ENCODE measurements at regions not wholly inside any gene's neighbourhood (a gene's known extent, or its start where the extent isn't known, plus 50 kb on each side); places are given as distances from the start of the nearest gene placed in this dataset.
"Not testable (repeated sequence)": the region's sequence is repeated elsewhere in the genome, so short reads cannot be mapped to it uniquely, and the experiment has no call there.

DNA sequence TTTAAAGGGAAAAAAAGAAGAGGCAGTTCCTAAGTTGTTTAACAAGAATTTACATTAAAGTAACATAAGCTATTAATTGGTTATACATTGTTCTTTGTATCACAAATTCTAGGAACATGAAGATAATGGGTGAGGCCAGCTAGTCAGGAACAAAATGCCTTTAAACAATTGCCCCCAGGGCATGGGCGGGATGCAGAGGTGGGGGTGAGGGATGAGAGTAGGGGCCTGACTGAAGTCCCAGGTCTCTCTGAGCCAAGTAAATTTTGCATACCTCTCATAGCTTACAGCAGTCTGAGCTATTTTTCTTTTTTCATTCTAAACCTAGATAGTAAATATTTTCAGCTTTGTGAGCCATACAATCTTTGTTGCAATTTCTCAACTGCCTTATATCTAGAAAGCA, 77.8 kb upstream of the RNU6-1 start:
- H3K4me3 ChIP-seq (ENCODE audit: low read depth, low read length), result no peak overlapping the region
- DNase-seq (ENCODE audit: low read depth), result no peak

DNA sequence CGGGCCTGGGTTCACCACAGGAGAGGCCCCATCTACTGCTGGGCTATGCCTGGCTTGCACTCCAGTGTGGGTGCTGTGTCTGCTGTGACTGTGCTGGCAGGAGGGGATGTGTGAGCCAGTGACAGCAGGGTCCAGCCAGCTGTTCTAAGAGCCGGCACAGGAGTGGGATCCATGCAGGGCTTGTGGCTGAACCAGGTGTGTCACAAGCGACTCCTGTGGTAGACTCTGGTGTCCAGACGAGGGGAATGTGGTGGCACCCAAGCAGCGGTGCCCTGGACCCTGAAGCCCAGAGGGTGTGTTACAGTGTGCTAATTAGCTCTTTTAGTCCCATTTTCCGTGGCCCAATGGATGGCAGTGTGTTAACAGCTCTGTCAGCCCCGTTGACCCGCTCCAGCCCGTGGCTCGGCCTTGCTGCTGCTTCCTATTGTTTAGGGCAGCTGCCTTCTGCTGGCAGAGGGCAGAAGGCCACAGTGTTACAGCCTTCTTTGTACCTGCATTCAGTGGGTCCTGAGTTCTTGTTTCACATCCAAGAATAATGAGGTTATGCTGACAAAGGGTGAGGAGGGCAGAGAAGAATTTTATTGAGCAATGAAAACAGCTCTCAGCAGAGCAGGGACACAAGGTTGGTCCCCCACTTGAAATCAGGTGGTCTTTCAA, 78.5 kb upstream of the RNU6-1 start:
- DNase-seq (ENCODE audit: low read depth), result no peak
- H3K4me3 ChIP-seq (ENCODE audit: low read depth, low read length), result no peak overlapping the region

DNA sequence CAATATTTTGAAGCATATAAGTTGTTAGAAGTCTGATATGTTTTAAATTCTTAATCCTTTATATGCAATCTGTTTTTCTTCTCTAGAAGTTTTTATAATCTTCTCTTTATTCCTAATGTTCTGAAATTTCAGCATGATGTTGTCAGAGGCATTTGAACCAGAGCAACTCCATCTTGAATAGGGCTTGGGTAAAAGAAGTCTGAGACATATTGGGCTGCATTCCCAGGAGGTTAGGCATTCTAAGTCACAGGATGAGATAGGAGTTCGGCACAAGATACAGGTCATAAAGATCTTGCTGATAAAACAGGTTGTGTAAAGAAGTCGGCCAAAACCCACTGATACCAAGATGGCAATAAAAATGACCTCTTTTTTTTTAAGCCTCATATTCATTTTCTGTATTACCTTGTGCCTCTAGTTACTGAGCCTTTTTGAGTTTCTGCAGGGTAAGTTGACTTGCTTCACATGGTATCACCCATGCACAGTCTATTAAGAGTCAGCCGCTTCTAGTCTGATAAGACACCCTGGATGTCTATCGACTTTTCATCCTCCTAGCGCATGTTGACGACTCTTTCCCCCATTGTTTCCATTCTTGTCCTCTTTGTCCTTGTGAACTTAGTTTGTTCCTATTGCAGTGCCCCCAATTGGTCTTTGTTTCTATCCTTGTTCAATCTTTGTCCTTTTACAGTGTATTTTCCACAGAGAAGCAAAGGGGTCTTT, 80.8 kb upstream of the RNU6-1 start:
- no peak overlapping the region for H3K4me3 ChIP-seq (ENCODE audit: low read depth, low read length)
- DNase-seq (ENCODE audit: low read depth), result no peak

DNA sequence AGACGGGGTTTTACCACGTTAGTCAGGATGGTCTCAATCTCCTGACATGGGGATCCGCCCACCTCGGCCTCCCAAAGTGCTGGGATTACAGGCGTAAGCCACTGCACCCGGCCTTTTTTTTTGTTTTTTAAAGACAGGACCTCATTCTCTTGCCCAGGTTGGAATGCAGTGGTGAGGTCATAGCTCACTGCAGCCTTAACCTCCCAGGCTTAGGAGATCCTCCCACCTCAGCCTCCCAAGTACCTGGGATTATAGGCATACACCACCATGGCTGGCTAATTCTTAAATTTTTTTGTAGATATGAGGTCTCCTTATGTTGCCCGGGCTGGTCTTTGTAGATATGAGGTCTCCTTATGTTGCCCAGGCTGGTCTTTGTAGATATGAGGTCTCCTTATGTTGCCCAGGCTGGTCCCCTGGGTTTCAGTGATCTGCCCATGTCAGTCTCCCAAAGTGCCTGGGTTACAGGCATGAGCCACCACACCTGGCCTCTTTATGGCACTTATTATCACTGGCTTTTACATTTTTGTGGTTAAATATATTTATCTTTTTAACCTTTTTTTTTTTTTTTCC, 82.3 kb upstream of the RNU6-1 start:
- H3K4me3 ChIP-seq (ENCODE audit: low read depth, low read length), result no peak overlapping the region
- DNase-seq (ENCODE audit: low read depth), result no peak

DNA sequence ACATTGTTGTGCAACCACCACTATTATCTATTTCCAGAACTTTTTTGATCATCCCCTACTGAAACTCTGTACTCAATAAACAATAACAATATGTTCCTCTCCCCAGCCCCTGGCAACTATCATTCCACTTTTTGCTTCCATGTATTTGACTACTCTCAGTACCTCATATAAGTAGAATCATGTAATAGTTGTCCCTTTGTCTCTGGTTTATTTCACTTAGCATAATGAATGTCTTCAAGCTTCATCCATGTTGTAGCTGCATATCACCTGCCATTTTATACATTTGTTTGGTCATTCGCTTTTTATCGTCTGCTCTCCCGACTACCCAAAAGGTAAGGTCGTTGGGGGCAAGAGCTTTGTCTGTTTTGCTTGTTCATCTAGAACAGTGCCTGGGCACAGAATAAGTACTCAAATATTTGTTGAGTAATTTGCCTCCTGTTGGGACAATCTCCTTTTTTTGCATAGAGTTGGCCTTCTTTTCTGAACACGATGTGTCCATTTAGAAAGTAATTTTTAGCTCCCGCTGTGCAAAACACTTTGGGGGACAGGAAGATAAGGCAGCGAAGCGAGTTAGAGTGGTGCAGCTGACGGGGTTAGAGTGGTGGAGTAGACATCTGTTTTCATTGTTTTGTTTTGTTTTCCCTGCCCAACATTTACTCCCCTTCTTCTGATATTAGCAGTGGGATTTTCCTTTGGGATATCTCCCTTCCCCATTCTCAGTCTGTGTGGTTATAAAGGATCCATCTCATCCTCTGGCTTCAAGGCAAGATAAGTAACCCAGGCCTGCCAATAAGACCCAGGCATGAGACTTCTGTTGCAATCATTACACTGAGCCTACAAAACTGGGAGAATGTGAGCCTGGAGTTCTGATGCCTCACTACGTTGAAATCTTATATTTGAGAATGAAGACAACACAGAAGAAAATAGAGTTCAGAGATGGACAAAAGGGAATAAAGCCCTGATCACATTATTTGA, 83.4 kb upstream of the RNU6-1 start:
- no peak overlapping the region for H3K4me3 ChIP-seq (ENCODE audit: low read depth, low read length)
- no peak for DNase-seq (ENCODE audit: low read depth)

DNA sequence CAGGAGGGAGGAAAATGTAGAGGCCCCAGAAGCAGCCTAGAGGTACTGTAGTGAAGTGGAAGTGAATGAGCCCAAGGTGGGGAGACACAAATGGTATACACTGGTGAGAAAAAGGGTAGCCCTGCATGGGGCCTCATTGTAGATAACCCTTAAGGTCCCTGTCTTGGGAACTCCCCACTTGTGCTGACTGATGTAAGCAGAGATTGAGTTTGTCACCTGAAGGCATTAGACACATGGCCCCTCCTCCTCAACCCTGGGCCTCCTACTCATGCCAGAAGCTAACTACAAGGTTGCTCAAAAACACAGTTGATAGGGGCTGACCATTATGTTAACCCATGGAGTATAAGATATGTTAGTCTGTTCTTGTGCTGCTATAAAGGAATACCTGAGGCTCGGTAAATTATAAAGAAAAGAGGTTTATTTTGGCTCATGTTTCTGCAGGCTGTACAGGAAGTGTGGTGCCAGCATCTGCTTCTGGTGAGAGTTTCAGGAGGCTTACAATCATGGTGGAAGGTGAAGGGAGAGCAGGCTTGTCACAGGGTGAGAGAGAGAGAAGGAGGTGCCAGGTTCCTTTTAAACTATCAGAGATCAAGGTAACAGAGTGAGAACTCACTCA, 84.6 kb upstream of the RNU6-1 start:
- H3K4me3 ChIP-seq (ENCODE audit: low read depth, low read length), result no peak overlapping the region
- DNase-seq (ENCODE audit: low read depth), result no peak

DNA sequence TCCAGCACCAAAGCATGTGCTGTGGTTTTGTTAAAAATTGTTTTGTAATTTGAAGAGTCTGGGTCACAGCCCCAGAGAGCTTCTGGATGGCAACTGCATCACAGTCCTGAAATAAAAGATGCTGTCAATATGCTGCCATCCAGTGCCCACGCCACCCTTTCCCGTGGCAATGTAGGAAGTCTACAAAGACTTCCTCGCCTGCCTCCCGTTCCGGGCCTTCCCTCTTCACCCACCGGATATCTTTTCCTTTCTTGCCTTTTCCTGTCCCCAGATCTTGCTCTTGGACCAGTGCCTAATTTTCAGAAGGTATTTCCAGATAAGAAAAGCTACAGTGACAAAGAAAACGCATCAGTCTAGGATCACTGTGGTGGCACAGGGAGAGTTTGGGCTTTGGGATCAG, 85.3 kb upstream of the RNU6-1 start:
- no peak for DNase-seq (ENCODE audit: low read depth)
- no peak overlapping the region for H3K4me3 ChIP-seq (ENCODE audit: low read depth, low read length)

DNA sequence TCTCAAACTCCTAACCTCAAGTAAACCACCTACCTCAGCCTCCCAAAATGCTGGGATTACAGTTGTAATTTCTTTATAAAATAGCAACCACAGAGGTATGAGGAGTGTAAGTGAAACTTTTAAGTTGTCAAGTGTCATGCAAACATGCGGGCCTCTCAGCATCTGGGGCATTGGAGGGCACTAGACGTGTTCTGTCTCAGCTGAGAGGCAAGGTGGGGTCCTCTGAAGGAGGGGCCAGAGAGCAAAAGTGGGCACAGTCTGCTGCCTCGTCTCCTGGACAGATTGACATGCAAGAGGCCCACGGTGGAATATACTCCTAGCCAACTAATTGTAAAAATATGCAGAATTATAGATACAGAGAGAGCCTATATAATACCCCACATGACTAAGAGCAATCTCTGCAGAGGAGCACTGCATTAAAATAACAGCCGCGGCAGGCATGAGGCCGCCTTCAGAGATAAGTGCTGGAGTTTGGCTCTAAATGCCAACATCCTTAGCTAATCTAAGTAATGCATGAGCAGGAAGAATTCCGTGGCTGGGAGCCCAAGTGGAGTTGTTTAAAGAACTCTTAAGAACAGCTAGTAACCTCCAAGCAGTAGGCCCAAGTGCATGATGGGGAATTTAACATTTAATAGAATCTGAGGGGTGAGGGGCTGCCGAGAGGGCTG, 87.8 kb upstream of the RNU6-1 start:
- peak; percentile 68 for DNase-seq (ENCODE audit: low read depth)
- H3K4me3 ChIP-seq (ENCODE audit: low read depth, low read length), result no peak overlapping the region

DNA sequence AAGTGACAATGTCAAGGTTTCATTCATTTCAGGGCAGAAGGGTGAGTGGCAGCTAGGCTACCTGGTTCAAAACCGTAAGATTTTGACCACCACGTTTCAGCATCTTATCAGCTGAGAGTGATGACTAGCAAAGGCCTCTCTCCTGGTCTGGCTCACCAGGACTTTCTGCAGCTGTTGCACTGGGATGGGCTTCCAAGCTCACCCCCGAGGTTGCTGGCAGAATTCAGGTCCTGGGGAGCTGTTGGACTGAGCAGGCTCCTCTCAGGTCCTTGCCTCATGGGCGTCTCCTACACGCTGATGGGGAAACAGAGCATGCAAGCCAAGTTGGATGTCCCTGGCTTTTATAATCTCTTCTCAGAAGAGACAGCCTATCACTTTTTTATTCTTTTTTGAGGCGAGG, 88.8 kb upstream of the RNU6-1 start:
- H3K4me3 ChIP-seq (ENCODE audit: low read depth, low read length), result no peak overlapping the region
- DNase-seq (ENCODE audit: low read depth), result no peak

DNA sequence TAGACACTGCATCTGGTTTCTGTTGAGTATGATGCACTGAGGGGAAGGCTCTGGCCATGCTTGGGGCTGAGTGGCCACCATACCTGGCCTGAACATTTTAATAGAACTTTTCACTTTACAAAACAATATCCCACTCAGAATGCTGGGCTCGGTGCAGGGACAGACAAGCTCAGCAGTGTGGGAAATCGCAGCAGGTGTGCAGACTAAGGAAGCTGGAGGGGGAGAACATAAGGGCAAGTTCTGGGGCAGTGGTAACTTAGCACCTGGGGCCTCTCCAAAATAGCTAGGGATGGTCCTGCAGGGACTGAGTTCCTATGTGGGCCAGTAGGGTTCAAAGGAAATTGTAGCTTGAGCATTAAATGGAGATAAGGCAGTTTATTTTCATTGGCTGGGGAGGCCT, 90.9 kb upstream of the RNU6-1 start:
- H3K4me3 ChIP-seq (ENCODE audit: low read depth, low read length), result no peak overlapping the region
- DNase-seq (ENCODE audit: low read depth), result no peak

DNA sequence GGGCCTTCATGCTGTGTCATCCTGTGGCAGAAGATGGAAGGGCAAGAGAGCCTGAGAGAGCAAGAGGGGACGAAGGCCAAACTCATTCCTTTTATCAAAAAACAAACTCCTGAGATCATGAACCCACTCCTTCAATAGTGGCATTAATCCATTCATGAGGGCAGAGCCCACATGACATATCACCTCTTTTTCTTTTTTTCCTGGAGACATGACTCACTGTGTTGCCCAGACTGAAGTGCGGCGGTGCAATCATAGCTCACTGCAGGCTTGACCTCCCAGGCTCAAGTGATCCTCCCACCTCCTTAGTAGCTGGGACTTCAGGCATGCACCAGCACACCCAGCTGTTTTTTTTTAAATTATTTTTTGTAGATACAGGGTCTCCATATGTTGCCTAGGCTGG, 92.0 kb upstream of the RNU6-1 start:
- H3K4me3 ChIP-seq (ENCODE audit: low read depth, low read length), result no peak overlapping the region
- DNase-seq (ENCODE audit: low read depth), result no peak

DNA sequence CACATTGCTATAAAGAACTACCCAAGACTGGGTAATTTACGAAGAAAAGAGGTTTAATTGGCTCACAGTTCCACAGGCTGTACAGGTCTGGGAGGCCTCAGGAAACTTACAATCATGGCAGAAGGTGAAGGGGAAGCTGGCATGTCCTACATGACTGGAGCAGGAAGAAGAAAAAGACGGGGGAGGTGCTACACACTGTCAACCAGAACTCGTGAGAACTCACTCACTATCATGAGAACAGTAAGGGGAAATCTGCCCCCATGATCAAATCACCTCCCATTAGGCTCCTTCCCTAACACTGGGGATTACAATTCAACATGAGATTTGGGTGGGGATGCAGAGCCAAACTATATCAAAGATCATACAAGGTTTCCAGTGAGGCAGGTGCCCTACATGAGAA, 94.3 kb upstream of the RNU6-1 start:
- DNase-seq (ENCODE audit: low read depth), result not testable (repeated sequence)

DNA sequence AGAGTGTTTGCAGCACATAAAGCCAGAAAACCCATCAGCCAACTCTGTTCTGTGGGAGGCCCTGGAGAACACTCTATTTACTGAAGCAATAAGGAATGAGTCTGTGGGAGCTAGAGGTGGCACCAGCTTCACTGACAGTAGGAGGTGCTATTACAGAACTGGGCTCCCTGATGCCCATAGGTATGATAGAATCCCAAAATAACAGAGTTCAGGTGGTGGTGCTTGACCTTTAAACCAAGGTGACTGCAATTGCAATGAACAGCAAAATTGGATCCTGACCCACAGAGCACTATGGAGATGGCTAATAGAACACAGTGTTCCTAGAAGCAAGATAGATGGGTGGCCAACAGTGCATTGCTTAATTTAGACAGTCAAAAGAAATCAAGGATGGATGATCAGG, 95.4 kb upstream of the RNU6-1 start:
- H3K4me3 ChIP-seq (ENCODE audit: low read depth, low read length), result no peak overlapping the region
- DNase-seq (ENCODE audit: low read depth), result no peak

More for the DNA sequence above, 94.3 kb upstream of the RNU6-1 start:
- not testable (repeated sequence) for H3K4me3 ChIP-seq (ENCODE audit: low read depth, low read length)

DNA sequence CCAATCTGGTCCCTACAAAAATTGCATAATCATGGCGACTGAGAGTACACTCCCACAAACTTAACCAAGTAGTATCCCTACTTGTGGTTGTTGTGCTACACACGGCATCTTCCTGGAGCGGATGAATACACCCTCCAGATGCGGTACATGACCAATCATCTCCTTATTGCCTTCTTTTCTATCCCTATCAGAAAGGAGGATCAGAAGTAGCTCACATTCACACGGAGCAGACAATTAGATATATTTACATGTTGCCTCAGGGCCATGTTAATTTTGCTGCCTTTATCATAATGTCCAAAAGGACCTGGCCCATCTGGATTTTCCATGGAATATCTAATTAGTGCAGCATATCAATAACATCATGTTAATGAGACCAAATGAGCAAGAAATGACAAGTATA, 96.4 kb upstream of the RNU6-1 start:
- no peak overlapping the region for H3K4me3 ChIP-seq (ENCODE audit: low read depth, low read length)
- no peak for DNase-seq (ENCODE audit: low read depth)

DNA sequence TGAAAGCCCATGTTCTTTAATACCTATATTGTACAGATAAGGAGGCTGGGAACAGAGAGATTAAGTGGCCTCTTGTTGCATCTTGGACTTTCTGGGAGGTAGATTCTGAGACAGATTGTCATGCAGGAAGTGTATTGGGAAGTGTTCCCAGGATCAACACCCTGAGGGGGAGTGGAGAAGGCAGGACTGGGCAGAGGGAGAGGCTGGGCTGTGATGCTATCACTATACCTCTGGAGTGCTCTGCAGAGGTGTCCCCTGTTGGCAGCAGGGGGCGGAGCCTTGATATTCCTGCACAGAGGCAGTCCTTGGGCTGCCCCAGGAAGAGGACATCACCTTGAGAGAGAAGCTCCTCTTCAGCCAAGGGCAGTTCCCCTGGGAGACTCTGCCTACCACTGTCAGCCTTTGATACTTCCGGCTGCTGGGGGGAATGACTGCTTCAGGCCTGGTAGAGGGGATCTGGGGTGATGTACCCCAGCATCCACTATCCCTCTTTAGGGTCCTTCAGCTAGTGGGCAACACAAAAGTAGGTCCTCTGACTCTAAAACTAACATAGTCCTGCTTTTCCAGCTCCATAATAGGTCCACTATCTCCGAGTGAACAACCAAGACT, 97.4 kb upstream of the RNU6-1 start:
- H3K4me3 ChIP-seq (ENCODE audit: low read depth, low read length), result no peak overlapping the region
- no peak for DNase-seq (ENCODE audit: low read depth)

DNA sequence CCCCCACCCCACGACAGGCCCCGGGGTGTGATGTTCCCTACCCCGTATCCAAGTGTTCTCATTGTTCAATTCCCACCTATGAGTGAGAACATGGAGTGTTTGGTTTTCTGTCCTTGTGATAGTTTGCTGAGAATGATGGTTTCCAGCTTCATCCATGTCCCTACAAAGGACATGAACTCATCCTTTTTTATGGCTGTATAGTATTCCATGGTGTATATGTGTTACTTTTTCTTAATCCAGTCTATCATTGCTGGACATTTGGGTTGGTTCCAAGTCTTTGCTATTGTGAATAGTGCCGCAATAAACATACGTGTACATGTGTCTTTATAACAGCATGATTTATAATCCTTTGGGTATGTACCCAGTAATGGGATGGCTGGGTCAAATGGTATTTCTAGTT, 99.3 kb upstream of the RNU6-1 start:
- DNase-seq (ENCODE audit: low read depth); H3K4me3 ChIP-seq (ENCODE audit: low read depth, low read length): not testable (repeated sequence)

DNA sequence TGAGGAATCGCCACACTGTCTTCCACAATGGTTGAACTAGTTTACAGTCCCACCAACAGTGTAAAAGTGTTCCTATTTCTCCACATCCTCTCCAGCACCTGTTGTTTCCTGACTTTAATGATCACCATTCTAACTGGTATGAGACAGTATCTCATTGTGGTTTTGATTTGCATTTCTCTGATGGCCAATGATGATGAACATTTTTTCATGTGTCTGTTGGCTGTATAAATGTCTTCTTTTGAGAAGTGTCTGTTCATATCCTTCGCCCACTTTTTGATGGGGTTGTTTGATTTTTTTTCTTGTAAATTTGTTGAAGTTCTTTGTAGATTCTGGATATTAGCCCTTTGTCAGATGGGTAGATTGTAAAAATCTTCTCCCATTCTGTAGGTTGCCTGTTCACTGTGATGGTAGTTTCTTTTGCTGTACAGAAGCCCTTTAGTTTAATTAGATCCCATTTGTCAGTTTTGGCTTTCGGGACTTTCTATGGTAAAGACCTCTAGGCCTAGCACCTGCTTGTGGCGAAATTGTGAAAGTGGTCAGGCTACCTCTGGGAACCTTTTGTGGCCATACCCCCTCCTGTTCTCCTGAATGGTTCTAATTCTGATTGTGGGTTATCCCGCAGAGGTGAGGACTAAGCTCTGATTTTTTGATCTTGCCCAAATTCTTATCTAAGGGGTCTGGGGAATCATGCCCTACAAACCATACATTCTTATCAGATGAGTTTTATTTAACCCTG, 99.9 kb upstream of the RNU6-1 start:
- not testable (repeated sequence) for DNase-seq (ENCODE audit: low read depth); H3K4me3 ChIP-seq (ENCODE audit: low read depth, low read length)

DNA sequence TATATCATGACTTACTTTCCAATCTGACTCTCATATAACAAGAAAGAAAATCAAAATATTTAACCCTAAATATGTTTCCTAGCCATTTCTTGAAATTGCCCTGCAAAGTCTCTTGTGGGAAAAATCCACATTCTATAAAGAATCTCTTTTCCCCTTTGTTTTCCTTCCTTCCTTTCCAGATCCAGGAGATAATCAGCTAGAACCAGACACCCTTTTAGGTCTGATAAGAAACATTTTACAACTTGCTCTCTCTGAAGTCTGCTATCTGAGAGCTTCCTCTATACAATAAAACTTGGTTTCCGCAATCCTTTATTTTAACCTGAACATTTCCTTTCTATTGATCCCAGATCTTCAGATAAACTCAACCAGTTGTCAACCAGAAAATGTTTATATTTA, 100.5 kb upstream of the RNU6-1 start:
- no peak overlapping the region for H3K4me3 ChIP-seq (ENCODE audit: low read depth, low read length)
- no peak for DNase-seq (ENCODE audit: low read depth)

All from skeletal muscle cell (primary cell).